Lower lobe of right lung (tissue), 2 donors: ENCODE measurements at regions not wholly inside any gene's neighbourhood (a gene's known extent, or its start where the extent isn't known, plus 50 kb on each side); places are given as distances from the start of the nearest gene placed in this dataset.
"Not testable (repeated sequence)": the region's sequence is repeated elsewhere in the genome, so short reads cannot be mapped to it uniquely, and the experiment has no call there.

Source experiments
- ATAC-seq, 2 donors: fragments of 200-7000 bp; cut with Tn5 transposase; one replicate each; pipeline ENCODE4 v1.9.1; 2020 to 2022; ENCODE audit warnings: mild to moderate bottlenecking in 2 of 2, moderate library complexity in 2 of 2
- DNase-seq: peaks from one replicate; pipeline ENCODE4 v3.0.0-alpha.2; 2020
- H3K27ac ChIP-seq: fragments of 200-600 bp; one replicate; pipeline ENCODE4 v1.8.0; 2022
- H3K27me3 ChIP-seq: fragments of 200-600 bp; one replicate; pipeline ENCODE4 v1.8.0; 2022; ENCODE audit warnings: low read depth
- H3K36me3 ChIP-seq: fragments of 200-600 bp; one replicate; pipeline ENCODE4 v1.8.0; 2022; ENCODE audit warnings: mild to moderate bottlenecking
- H3K4me1 ChIP-seq: fragments of 200-600 bp; one replicate; pipeline ENCODE4 v1.8.0; 2022
- H3K4me3 ChIP-seq: fragments of 200-600 bp; one replicate; pipeline ENCODE4 v1.8.0; 2022; ENCODE audit warnings: mild to moderate bottlenecking
- H3K9me3 ChIP-seq: fragments of 200-600 bp; one replicate; pipeline ENCODE4 v1.8.0; 2022
- CTCF ChIP-seq: fragments of 200-600 bp; IDR thresholded peaks from one replicate; pipeline ENCODE4 v1.8.0; 2022; ENCODE audit warnings: antibody characterized with exemption, mild to moderate bottlenecking
- intact Hi-C: fragments of 100-400 bp; cut with DNase I; formaldehyde crosslinking; loops from one replicate; pipeline ENCODE4 v1.11.0; 2022
- donor health status: DM: no; HTN: yes; CAD: no; lungs with severe emphysema.

GRCh38 chr5:71929003-71929402 is 178.3 kb upstream of the MAP1B start:
- intact Hi-C loops: no loop called here
- ATAC-seq: no peak
- H3K36me3 ChIP-seq: no peaks in the 10 kb centered on the region
- no peak overlapping the region for H3K4me3 ChIP-seq
- H3K4me1 ChIP-seq: no peaks in the 10 kb centered on the region
- H3K27me3 ChIP-seq: no peaks in the 10 kb centered on the region
- no peak for DNase-seq
- H3K27ac ChIP-seq: no peak overlapping the region
- H3K9me3 ChIP-seq: no peaks in the 10 kb centered on the region
- TF ChIP-seq CTCF: no peak

DNA sequence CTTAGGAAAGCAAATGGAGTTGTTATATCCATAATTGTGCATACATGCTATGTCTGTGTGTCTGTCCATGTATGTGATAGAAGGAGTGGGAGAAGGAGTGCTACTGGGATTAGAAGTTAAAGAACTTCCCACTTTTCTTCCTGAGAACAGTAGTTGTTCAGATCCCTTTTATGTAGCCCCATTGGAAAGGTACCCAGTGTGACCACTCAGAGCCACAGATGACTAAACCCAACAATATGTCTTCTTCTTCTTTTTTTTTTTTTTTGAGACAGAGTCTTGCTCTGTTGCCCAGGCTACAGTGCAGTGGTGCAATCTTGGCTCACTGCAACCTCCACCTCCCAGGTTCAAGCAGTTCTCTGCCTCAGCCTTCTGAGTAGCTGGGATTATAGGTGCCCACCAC is 176.7 kb upstream of the MAP1B start:
- H3K4me3 ChIP-seq, ATAC-seq, H3K27me3 ChIP-seq, DNase-seq, intact Hi-C loops, H3K4me1 ChIP-seq, H3K9me3 ChIP-seq, H3K36me3 ChIP-seq, H3K27ac ChIP-seq: not testable (repeated sequence)

DNA sequence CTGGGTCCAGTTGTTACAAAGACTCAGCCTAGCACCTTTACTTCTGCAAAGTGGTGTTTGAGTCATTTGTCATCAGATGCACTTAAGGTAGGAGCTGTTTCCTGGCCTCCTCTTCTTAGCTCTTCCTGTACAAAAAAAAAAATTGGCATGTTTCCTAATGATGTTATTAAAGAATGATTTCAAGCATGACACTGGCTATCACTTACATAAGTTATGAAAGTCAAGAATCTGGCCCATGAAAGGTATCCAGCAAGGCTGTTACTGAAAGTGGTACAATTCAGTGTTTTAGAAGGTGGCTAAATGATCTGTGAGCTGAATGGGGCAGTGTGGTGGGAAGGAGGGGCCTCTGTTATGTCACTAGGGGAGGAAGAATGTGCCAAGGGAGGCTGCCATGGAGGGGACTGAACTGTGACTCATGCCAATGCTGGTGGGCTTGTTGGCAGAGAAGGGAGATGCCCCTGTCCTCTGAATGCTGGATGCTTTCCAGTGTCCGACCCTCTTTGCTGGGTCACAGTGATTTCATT is 175.1 kb upstream of the MAP1B start:
- intact Hi-C loops: no loop called here
- no peak for TF ChIP-seq CTCF
- DNase-seq (no peak), ATAC-seq (peak in 1 of 2 donors; percentile 37)
- Histone ChIP-seq H3K27me3 (no peaks in the 10 kb centered on the region), H3K4me1 (no peaks in the 10 kb centered on the region), H3K4me3 (no peak overlapping the region), H3K9me3 (no peaks in the 10 kb centered on the region), H3K27ac (no peak overlapping the region), H3K36me3 (no peaks in the 10 kb centered on the region)

GRCh38 chr5:71932655-71933338 is 174.5 kb upstream of the MAP1B start:
- ATAC-seq (peak in 1 of 2 donors; percentile 62), DNase-seq (no peak)
- H3K36me3 ChIP-seq: no peaks in the 10 kb centered on the region
- H3K4me3 ChIP-seq: no peak overlapping the region
- intact Hi-C loops: no loop called here
- H3K27me3 ChIP-seq: no peaks in the 10 kb centered on the region
- no peaks in the 10 kb centered on the region for H3K4me1 ChIP-seq
- no peaks in the 10 kb centered on the region for H3K9me3 ChIP-seq
- TF ChIP-seq CTCF: no peak
- H3K27ac ChIP-seq: no peak overlapping the region

DNA sequence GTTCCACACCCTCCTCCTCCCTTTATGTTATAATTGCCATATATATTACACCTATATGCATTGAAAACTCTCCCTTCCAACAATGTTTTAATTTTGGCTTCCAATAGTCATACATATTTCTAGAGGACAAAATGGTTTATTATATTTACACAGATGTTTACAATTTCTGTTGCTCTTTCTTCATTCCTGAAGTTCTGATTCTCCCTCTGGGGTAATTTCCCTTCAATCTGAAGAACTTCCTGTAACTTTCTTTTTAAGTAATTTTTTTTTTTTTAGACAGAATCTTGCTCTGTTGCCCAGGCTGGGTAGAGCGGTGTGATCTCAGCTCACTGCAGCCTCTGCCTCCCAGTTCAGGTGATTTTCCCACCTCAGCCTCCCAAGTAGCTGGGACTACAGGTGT is 173.0 kb upstream of the MAP1B start:
- no peak for TF ChIP-seq CTCF
- ATAC-seq (no peak), DNase-seq (no peak)
- no peaks in the 10 kb centered on the region for H3K27me3 ChIP-seq
- no peak overlapping the region for H3K4me3 ChIP-seq
- no peaks in the 10 kb centered on the region for H3K36me3 ChIP-seq
- no peak overlapping the region for H3K27ac ChIP-seq
- no peaks in the 10 kb centered on the region for H3K9me3 ChIP-seq
- intact Hi-C loops: no loop called here
- H3K4me1 ChIP-seq: no peaks in the 10 kb centered on the region

- Histone ChIP-seq H3K27me3 (no peaks in the 10 kb centered on the region), H3K4me1 (no peaks in the 10 kb centered on the region), H3K4me3 (no peak overlapping the region), H3K9me3 (no peaks in the 10 kb centered on the region), H3K36me3 (no peaks in the 10 kb centered on the region), H3K27ac (no peak overlapping the region)
- no peak for TF ChIP-seq CTCF
- no peak for DNase-seq
- intact Hi-C loops: no loop called here
- ATAC-seq: no peak
These were observed 169.2 kb upstream of the MAP1B start for GRCh38 chr5:71937921-71938698.
